ENCODE measurements at regions not wholly inside any gene's neighbourhood (a gene's known extent, or its start where the extent isn't known, plus 50 kb on each side); places are given as distances from the start of the nearest gene placed in this dataset.

DNA sequence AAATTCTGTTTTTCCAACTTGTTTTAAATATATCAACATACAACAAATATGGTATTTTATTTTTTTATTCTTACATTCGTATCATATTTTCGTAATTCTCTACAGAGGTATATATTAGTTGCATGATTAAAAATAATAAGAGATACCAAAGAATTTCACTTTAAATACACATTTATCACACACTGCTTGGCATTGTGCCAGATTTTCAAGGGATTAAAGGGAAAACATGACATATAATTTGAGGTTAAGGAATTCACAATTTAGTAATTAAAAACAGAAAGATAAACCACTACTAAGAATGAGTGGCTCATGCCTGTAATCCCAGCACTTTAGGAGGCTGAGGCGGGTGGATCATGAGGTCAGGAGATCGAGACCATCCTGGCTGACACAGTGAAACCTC lies 484.7 kb upstream of the SORCS1 start:
- H3K9me3 Mint-ChIP-seq (ENCODE audit: insufficient read depth), result peaks cover 3% of the 10 kb centered on the region
- ChIA-PET POLR2A (no interaction called here), CTCF (no interaction called here)
- no peak overlapping the region for H3K27ac Mint-ChIP-seq
- no peaks in the 10 kb centered on the region for H3K36me3 Mint-ChIP-seq (ENCODE audit: low read depth)
- no peaks in the 10 kb centered on the region for H3K27me3 Mint-ChIP-seq (ENCODE audit: low read depth)
- ATAC-seq (no peak), DNase-seq (no peak)
- peaks cover 7% of the 10 kb centered on the region for H3K4me1 Mint-ChIP-seq (ENCODE audit: low read depth)
- no peak overlapping the region for H3K4me3 Mint-ChIP-seq

GRCh38 chr10:107647462-107647861 lies 483.0 kb upstream of the SORCS1 start:
- no peaks in the 10 kb centered on the region for H3K27me3 Mint-ChIP-seq (ENCODE audit: low read depth)
- no peaks in the 10 kb centered on the region for H3K36me3 Mint-ChIP-seq (ENCODE audit: low read depth)
- H3K4me1 Mint-ChIP-seq (ENCODE audit: low read depth), result no peaks in the 10 kb centered on the region
- peaks cover 3% of the 10 kb centered on the region for H3K9me3 Mint-ChIP-seq (ENCODE audit: insufficient read depth)
- H3K4me3 Mint-ChIP-seq, result no peak overlapping the region
- POLR2A ChIA-PET, result no interaction called here
- CTCF ChIA-PET, result no interaction called here
- H3K27ac Mint-ChIP-seq, result no peak overlapping the region
- DNase-seq, result no peak
- no peak for ATAC-seq

DNA sequence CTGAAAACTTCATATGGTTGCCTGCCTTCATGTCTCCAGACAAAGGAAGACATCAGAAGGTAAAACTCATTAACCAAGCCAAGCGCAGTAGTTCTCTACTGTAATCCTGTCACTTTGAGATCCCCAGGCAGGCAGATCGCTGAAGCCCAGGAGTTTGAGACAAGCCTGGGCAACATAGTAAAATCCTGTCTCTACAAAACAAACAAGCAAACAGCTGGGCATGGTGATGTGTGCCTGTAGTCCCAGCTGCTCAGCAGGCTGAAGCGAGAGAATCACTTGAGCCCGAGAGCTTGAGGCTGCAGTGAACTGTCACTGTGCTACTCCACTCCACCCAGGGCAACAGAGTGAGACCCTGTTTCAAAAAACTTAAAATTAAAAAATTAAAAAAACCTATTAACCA lies 467.4 kb upstream of the SORCS1 start:
- no peak overlapping the region for H3K27ac Mint-ChIP-seq
- ATAC-seq, result no peak
- CTCF ChIA-PET, result no interaction called here

GRCh38 chr10:107626862-107627261 lies 462.4 kb upstream of the SORCS1 start:
- ATAC-seq (no peak), DNase-seq (no peak)
- no peak overlapping the region for H3K27ac Mint-ChIP-seq
- POLR2A ChIA-PET, result no interaction called here
- peaks cover 4% of the 10 kb centered on the region for H3K9me3 Mint-ChIP-seq (ENCODE audit: insufficient read depth)
- H3K27me3 Mint-ChIP-seq (ENCODE audit: low read depth), result no peaks in the 10 kb centered on the region
- CTCF ChIA-PET, result no interaction called here
- H3K36me3 Mint-ChIP-seq (ENCODE audit: low read depth), result no peaks in the 10 kb centered on the region
- H3K4me1 Mint-ChIP-seq (ENCODE audit: low read depth), result no peaks in the 10 kb centered on the region
- H3K4me3 Mint-ChIP-seq, result no peak overlapping the region

More for the DNA sequence above, 467.4 kb upstream of the SORCS1 start:
- Mint-ChIP-seq H3K4me3 (no peak overlapping the region), H3K27me3 (ENCODE audit: low read depth) (no peaks in the 10 kb centered on the region), H3K9me3 (ENCODE audit: insufficient read depth) (peaks cover 9% of the 10 kb centered on the region), H3K36me3 (ENCODE audit: low read depth) (no peaks in the 10 kb centered on the region), H3K4me1 (ENCODE audit: low read depth) (no peaks in the 10 kb centered on the region)
- DNase-seq, result no peak
- POLR2A ChIA-PET, result no interaction called here

DNA sequence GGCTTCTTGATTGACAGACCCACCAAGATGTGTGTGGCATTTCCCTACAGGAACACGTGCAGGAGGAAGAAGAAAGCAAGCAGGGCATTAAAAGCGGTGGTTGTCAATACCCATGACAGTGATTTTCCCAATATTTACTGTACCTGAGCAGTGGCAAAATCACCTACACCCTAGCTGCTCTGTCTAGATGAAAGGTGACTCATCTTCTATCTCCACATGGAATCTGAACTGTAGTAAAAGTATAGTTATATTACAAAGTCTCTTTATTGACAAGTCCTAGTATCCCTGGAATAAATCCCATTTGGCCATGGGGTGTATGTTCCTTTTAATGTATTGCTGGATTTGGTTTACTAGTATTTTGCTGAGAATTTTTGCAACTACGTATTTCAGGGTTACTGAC lies 458.8 kb upstream of the SORCS1 start:
- no peaks in the 10 kb centered on the region for H3K4me1 Mint-ChIP-seq (ENCODE audit: low read depth)
- ChIA-PET CTCF (no interaction called here), POLR2A (no interaction called here)
- no peaks in the 10 kb centered on the region for H3K27me3 Mint-ChIP-seq (ENCODE audit: low read depth)
- no peak for DNase-seq
- H3K4me3 Mint-ChIP-seq, result no peak overlapping the region
- peaks cover 4% of the 10 kb centered on the region for H3K9me3 Mint-ChIP-seq (ENCODE audit: insufficient read depth)
- H3K27ac Mint-ChIP-seq, result no peak overlapping the region
- H3K36me3 Mint-ChIP-seq (ENCODE audit: low read depth), result no peaks in the 10 kb centered on the region
- no peak for ATAC-seq

GRCh38 chr10:107619139-107619538 lies 454.6 kb upstream of the SORCS1 start:
- ChIA-PET CTCF (no interaction called here), POLR2A (no interaction called here)
- Mint-ChIP-seq H3K27me3 (ENCODE audit: low read depth) (no peaks in the 10 kb centered on the region), H3K4me1 (ENCODE audit: low read depth) (no peaks in the 10 kb centered on the region), H3K4me3 (no peak overlapping the region), H3K36me3 (ENCODE audit: low read depth) (no peaks in the 10 kb centered on the region), H3K27ac (no peak overlapping the region), H3K9me3 (ENCODE audit: insufficient read depth) (no peaks in the 10 kb centered on the region)
- ATAC-seq (no peak), DNase-seq (no peak)

GRCh38 chr10:107618504-107618994 lies 454.0 kb upstream of the SORCS1 start:
- DNase-seq (no peak), ATAC-seq (no peak)
- no peaks in the 10 kb centered on the region for H3K9me3 Mint-ChIP-seq (ENCODE audit: insufficient read depth)
- H3K27me3 Mint-ChIP-seq (ENCODE audit: low read depth), result no peaks in the 10 kb centered on the region
- no peak overlapping the region for H3K27ac Mint-ChIP-seq
- POLR2A ChIA-PET, result no interaction called here
- CTCF ChIA-PET, result no interaction called here
- H3K4me3 Mint-ChIP-seq, result no peak overlapping the region
- H3K4me1 Mint-ChIP-seq (ENCODE audit: low read depth), result no peaks in the 10 kb centered on the region
- H3K36me3 Mint-ChIP-seq (ENCODE audit: low read depth), result no peaks in the 10 kb centered on the region

GRCh38 chr10:107616463-107617410 lies 452.2 kb upstream of the SORCS1 start:
- DNase-seq (no peak), ATAC-seq (no peak)
- ChIA-PET CTCF (no interaction called here), POLR2A (no interaction called here)
- H3K27me3 Mint-ChIP-seq (ENCODE audit: low read depth), result no peaks in the 10 kb centered on the region
- no peaks in the 10 kb centered on the region for H3K9me3 Mint-ChIP-seq (ENCODE audit: insufficient read depth)
- H3K27ac Mint-ChIP-seq, result no peak overlapping the region
- H3K4me1 Mint-ChIP-seq (ENCODE audit: low read depth), result no peaks in the 10 kb centered on the region
- H3K36me3 Mint-ChIP-seq (ENCODE audit: low read depth), result no peaks in the 10 kb centered on the region
- no peak overlapping the region for H3K4me3 Mint-ChIP-seq

DNA sequence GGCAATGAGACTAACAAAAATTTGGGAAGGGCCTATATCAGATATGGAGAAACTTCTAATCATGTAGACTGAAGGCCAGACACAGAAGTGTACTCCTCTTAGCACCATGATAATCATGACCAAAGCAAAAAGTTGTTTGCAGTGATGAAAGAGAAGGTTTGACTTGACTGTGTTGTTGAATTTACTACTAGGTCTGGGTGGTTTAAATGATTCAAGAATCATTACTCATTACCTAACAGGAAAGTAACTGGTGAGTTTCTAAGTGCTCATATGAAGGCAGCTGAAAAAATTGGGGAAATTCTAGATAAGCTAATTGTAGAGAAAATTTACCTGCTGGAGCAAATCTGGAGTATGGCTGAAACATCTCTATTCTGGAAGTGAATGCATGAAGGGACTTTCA lies 451.5 kb upstream of the SORCS1 start:
- Mint-ChIP-seq H3K27me3 (ENCODE audit: low read depth) (no peaks in the 10 kb centered on the region), H3K4me3 (no peak overlapping the region)
- CTCF ChIA-PET, result no interaction called here

GRCh38 chr10:107614939-107615685 lies 450.6 kb upstream of the SORCS1 start:
- Mint-ChIP-seq H3K4me1 (ENCODE audit: low read depth) (no peaks in the 10 kb centered on the region), H3K4me3 (no peak overlapping the region), H3K9me3 (ENCODE audit: insufficient read depth) (no peaks in the 10 kb centered on the region), H3K27me3 (ENCODE audit: low read depth) (no peaks in the 10 kb centered on the region), H3K36me3 (ENCODE audit: low read depth) (no peaks in the 10 kb centered on the region), H3K27ac (no peak overlapping the region)
- ATAC-seq, result no peak
- ChIA-PET CTCF (no interaction called here), POLR2A (no interaction called here)
- DNase-seq, result no peak

More for the DNA sequence above, 451.5 kb upstream of the SORCS1 start:
- DNase-seq (no peak), ATAC-seq (no peak)
- POLR2A ChIA-PET, result no interaction called here
- no peaks in the 10 kb centered on the region for H3K36me3 Mint-ChIP-seq (ENCODE audit: low read depth)
- H3K9me3 Mint-ChIP-seq (ENCODE audit: insufficient read depth), result no peaks in the 10 kb centered on the region
- H3K4me1 Mint-ChIP-seq (ENCODE audit: low read depth), result no peaks in the 10 kb centered on the region
- no peak overlapping the region for H3K27ac Mint-ChIP-seq

- H3K4me3 Mint-ChIP-seq, result no peak overlapping the region
- DNase-seq (no peak), ATAC-seq (no peak)
- H3K4me1 Mint-ChIP-seq (ENCODE audit: low read depth), result no peaks in the 10 kb centered on the region
- ChIA-PET CTCF (no interaction called here), POLR2A (no interaction called here)
- no peaks in the 10 kb centered on the region for H3K9me3 Mint-ChIP-seq (ENCODE audit: insufficient read depth)
- H3K27ac Mint-ChIP-seq, result no peak overlapping the region
- no peaks in the 10 kb centered on the region for H3K27me3 Mint-ChIP-seq (ENCODE audit: low read depth)
- H3K36me3 Mint-ChIP-seq (ENCODE audit: low read depth), result no peaks in the 10 kb centered on the region
Measured at GRCh38 chr10:107611115-107611514, 446.6 kb upstream of the SORCS1 start.

GRCh38 chr10:107589081-107589480 lies 424.6 kb upstream of the SORCS1 start:
- H3K4me3 Mint-ChIP-seq, result no peak overlapping the region

More at GRCh38 chr10:107589081-107589480, 424.6 kb upstream of the SORCS1 start:
- Mint-ChIP-seq H3K36me3 (ENCODE audit: low read depth) (no peaks in the 10 kb centered on the region), H3K27me3 (ENCODE audit: low read depth) (no peaks in the 10 kb centered on the region), H3K9me3 (ENCODE audit: insufficient read depth) (peaks cover 13% of the 10 kb centered on the region), H3K4me1 (ENCODE audit: low read depth) (no peaks in the 10 kb centered on the region), H3K27ac (no peak overlapping the region)
- DNase-seq, result no peak
- POLR2A ChIA-PET, result no interaction called here
- CTCF ChIA-PET, result no interaction called here
- no peak for ATAC-seq

Data from activated CD8-positive, alpha-beta T cell treated with anti-CD3 and anti-CD28 coated beads, Interleukin-2, amount 10 ng/mL, durations not matched to agents 7 days and 5 days (primary cell).